ELF-1 (cell line): ENCODE measurements at regions not wholly inside any gene's neighbourhood (a gene's known extent, or its start where the extent isn't known, plus 50 kb on each side); places are given as distances from the start of the nearest gene placed in this dataset.

ENCODE experiments used
- DNase-seq: peaks from one replicate; pipeline ENCODE4 v3.0.0-alpha.2; 2016; ENCODE audit warnings: low read depth, low spot score

DNA sequence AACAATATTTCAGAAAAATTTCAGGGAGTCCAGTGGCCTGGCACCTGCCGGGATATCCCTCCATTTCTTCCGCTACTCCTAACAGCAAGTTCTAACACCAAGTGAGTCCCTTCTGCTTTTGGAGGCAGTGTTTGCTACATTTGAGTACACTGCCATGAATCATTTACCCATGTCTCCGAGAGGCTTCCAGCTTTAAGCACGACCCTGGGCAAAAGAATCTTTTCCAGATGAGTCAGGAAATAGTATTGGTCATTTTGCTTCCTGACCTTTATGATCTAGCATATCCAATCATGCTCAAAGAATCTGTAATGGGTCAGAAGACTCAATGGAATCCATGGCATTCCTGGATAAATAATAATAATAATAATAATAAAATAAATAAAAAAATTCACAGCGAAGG lies 60.7 kb upstream of the FMN2 start:
- DNase-seq: no peak

DNA sequence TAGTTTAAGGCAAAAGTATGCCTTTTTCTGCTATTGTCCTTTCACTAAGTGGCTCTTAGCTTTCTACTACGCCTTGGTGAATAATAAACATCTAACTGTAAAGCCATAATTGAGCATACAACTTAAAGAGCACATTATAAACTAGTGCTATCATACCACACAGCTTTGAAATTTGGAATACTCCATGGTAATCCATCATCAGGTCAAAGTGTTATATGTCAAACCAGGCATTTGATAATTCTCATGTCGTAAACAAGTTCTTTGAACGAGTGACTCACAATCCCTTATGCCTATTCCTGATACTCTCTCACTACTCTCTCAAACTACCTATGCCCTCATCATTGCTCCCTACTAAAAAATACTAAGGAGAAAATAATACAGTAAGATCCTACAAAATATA lies 60.3 kb upstream of the FMN2 start:
- no peak for DNase-seq

- no peak for DNase-seq
Observed at GRCh38 chr1:240033406-240033805, 58.3 kb upstream of the FMN2 start.

GRCh38 chr1:240036526-240036925 lies 55.2 kb upstream of the FMN2 start:
- no peak for DNase-seq
